K562 (cell line): ENCODE measurements at regions not wholly inside any gene's neighbourhood (a gene's known extent, or its start where the extent isn't known, plus 50 kb on each side); places are given as distances from the start of the nearest gene placed in this dataset.
"Not testable (repeated sequence)": the region's sequence is repeated elsewhere in the genome, so short reads cannot be mapped to it uniquely, and the experiment has no call there.

ENCODE experiments used
- HNRNPLL ChIP-seq: fragments of 200-400 bp; formaldehyde crosslinking; IDR thresholded peaks from 2 replicates; pipeline ENCODE4 v1.6.1; 2017; ENCODE audit warnings: low read length, low read depth, mild to moderate bottlenecking; ENCODE audit not compliant: poor library complexity, severe bottlenecking
- PKNOX1 ChIP-seq: fragments of 450-650 bp; IDR thresholded peaks from 2 replicates; pipeline ENCODE4 v1.6.1; 2016
- POLR2AphosphoS5 ChIP-seq: IDR thresholded peaks from 2 replicates; pipeline ENCODE4 v1.6.1; 2011; ENCODE audit warnings: mild to moderate bottlenecking, low read depth, low read length, moderate library complexity; ENCODE audit not compliant: control insufficient read depth, insufficient read depth
- RBFOX2 ChIP-seq: fragments of 200-400 bp; formaldehyde crosslinking; IDR thresholded peaks from 2 replicates; pipeline ENCODE4 v1.6.1; 2017; ENCODE audit warnings: low read depth, mild to moderate bottlenecking, low read length, moderate library complexity
- REST ChIP-seq, 2 experiments: fragments of 450-650 bp; formaldehyde crosslinking in 1 of 2; IDR thresholded peaks; 2 replicates each; pipeline versions ENCODE4 v1.4.0 to v1.6.1; 2014 to 2020; ENCODE audit warnings: mild to moderate bottlenecking in 2 of 2, borderline replicate concordance in 1 of 2, low read depth in 1 of 2
- SPI1 ChIP-seq: IDR thresholded peaks from 2 replicates; pipeline ENCODE4 v1.6.1; 2011; ENCODE audit warnings: low read depth, low read length, control low read depth, borderline replicate concordance
- TAF15 ChIP-seq: fragments of 200-400 bp; formaldehyde crosslinking; IDR thresholded peaks from 2 replicates; pipeline ENCODE4 v1.6.1; 2017; ENCODE audit warnings: mild to moderate bottlenecking, low read depth, low read length, moderate library complexity
- TGIF2 ChIP-seq: sonication (generic); formaldehyde crosslinking; IDR thresholded peaks from 2 replicates; pipeline ENCODE4 v1.8.1; 2022; ENCODE audit warnings: mild to moderate bottlenecking, missing genetic modification reagents, moderate library complexity

GRCh38 chr4:9512941-9513340 is 68.7 kb downstream of the DEFB131A start:
- not testable (repeated sequence) for TF ChIP-seq REST (IDR thresholded peaks at IDR 0.05; ENCODE audit: borderline replicate concordance); REST (CRISPR knock-in tag; IDR thresholded peaks at IDR 0.05; ENCODE audit: low read depth); RBFOX2; SPI1; POLR2AphosphoS5; TAF15; TGIF2 (CRISPR knock-in tag); HNRNPLL; PKNOX1
